HCT116 (cell line): ENCODE measurements at regions not wholly inside any gene's neighbourhood (a gene's known extent, or its start where the extent isn't known, plus 50 kb on each side); places are given as distances from the start of the nearest gene placed in this dataset.

Experiments
- ATAC-seq: fragments of 200-7000 bp; cut with Tn5 transposase; 2 replicates; pipeline ENCODE4 v1.9.1; 2020; ENCODE audit warnings: mild to moderate bottlenecking, moderate library complexity
- BruUV-seq: library from RNA; stranded (reverse); fragments of 400-500 nt; replicated peaks from 2 replicates; lab custom pipeline; 2021; lab: Mats Ljungman, UMichigan
- CTCF ChIA-PET: fragments of 300-600 bp; sonication (Branson Sonifier 250); formaldehyde crosslinking; loops from one replicate; lab custom pipeline; 2021; ENCODE audit warnings: antibody characterized with exemption; lab: Charles Lee
- POLR2A ChIA-PET: fragments of 300-600, 350-600 bp; sonication (Branson Sonifier 250); formaldehyde crosslinking; loops from one replicate; lab custom pipeline; 2021; ENCODE audit warnings: antibody characterized with exemption; lab: Charles Lee
- RAD21 ChIA-PET, 2 experiments: fragments of 300-600 bp; sonication (Branson Sonifier 250); formaldehyde crosslinking; loops; one replicate each; lab custom pipeline; 2023; ENCODE audit warnings: low total read pairs in 2 of 2; ENCODE audit not compliant: uncharacterized antibody in 2 of 2, unreplicated experiment in 2 of 2, low non-redundant PET in 1 of 2; lab: Charles Lee
- DNase-seq: peaks from one replicate; pipeline ENCODE4 v3.0.0-alpha.2; 2010; ENCODE audit warnings: low read depth, low spot score
- H2AFZ ChIP-seq: fragments of 200-600 bp; shearing (Covaris generic), sonication (generic); 2 replicates; pipeline ENCODE4 v1.6.1; 2017; ENCODE audit warnings: low read depth, mixed run types, mixed read lengths, antibody characterized with exemption, low read length; ENCODE audit not compliant: poor library complexity, severe bottlenecking
- H3K27ac ChIP-seq: 2 replicates; pipeline ENCODE4 v1.5.1; 2012; ENCODE audit warnings: low read depth, low read length
- H3K27me3 ChIP-seq: fragments of 200-600 bp; sonication (generic); 2 replicates; pipeline ENCODE4 v1.6.1; 2016; ENCODE audit warnings: mixed run types, low read length, mixed read lengths; ENCODE audit not compliant: insufficient read depth
- H3K36me3 ChIP-seq, 2 experiments: fragments of 200-500 bp in 1 of 2; fragments of 200-600 bp in 1 of 2; sonication (Bioruptor generic) in 1 of 2; sonication (generic) in 1 of 2; 2 replicates each; pipeline versions ENCODE4 v1.5.1 to v1.6.1; 2014 to 2016; ENCODE audit warnings: low read length in 2 of 2, inconsistent platforms in 1 of 2, mixed read lengths in 1 of 2, mixed run types in 1 of 2; ENCODE audit not compliant: insufficient read depth in 2 of 2, control insufficient read depth in 1 of 2
- H3K4me1 ChIP-seq, 2 experiments: fragments of 200-600 bp in 1 of 2; sonication (generic) in 1 of 2; 2 replicates each; pipeline versions ENCODE4 v1.5.1 to v1.6.1; 2012 to 2017; ENCODE audit warnings: low read length in 2 of 2, inconsistent platforms in 1 of 2, mild to moderate bottlenecking in 1 of 2, mixed read lengths in 1 of 2, mixed run types in 1 of 2, moderate library complexity in 1 of 2; ENCODE audit not compliant: insufficient read depth in 2 of 2, control insufficient read depth in 1 of 2
- H3K4me2 ChIP-seq: fragments of 200-600 bp; sonication (generic); 2 replicates; pipeline ENCODE4 v1.6.1; 2017; ENCODE audit warnings: mixed run types, low read length, mixed read lengths
- H3K4me3 ChIP-seq, 2 experiments: fragments of 200-600 bp in 1 of 2; sonication (generic) in 1 of 2; replicated peaks in 1 of 2; 2 replicates each; pipeline ENCODE4 v1.5.1; 2011 to 2016; ENCODE audit warnings: low read length in 2 of 2, control low read depth in 1 of 2, low read depth in 1 of 2, mild to moderate bottlenecking in 1 of 2, mixed read lengths in 1 of 2, mixed run types in 1 of 2
- H3K79me2 ChIP-seq: fragments of 200-600 bp; sonication (generic); 2 replicates; pipeline ENCODE4 v1.6.1; 2017; ENCODE audit warnings: mild to moderate bottlenecking, mixed run types, low read length, moderate library complexity, mixed read lengths; ENCODE audit not compliant: insufficient read depth
- H3K9ac ChIP-seq: fragments of 200-600 bp; sonication (generic); 2 replicates; pipeline ENCODE4 v1.6.1; 2016; ENCODE audit warnings: low read length, mixed read lengths
- H3K9me2 ChIP-seq: fragments of 200-600 bp; sonication (generic), shearing (Covaris generic); 2 replicates; pipeline ENCODE4 v1.6.1; 2017; ENCODE audit warnings: mixed run types, mild to moderate bottlenecking, moderate library complexity; ENCODE audit not compliant: insufficient read depth
- H3K9me3 ChIP-seq, 2 experiments: fragments of 200-500 bp in 1 of 2; fragments of 200-600 bp in 1 of 2; sonication (Bioruptor generic) in 1 of 2; sonication (generic) in 1 of 2; 2 replicates each; pipeline ENCODE4 v1.6.1; 2014 to 2017; ENCODE audit warnings: low read length in 2 of 2, mixed read lengths in 2 of 2, inconsistent platforms in 1 of 2, low read depth in 1 of 2, mild to moderate bottlenecking in 1 of 2, mixed run types in 1 of 2, moderate library complexity in 1 of 2; ENCODE audit not compliant: control insufficient read depth in 1 of 2, insufficient read depth in 1 of 2
- H4K20me1 ChIP-seq: fragments of 200-600 bp; sonication (generic), shearing (Covaris generic); 2 replicates; pipeline ENCODE4 v1.6.1; 2017; ENCODE audit warnings: mixed run types, mild to moderate bottlenecking, moderate library complexity; ENCODE audit not compliant: insufficient read depth
- FOSL1 ChIP-seq: IDR thresholded peaks from 2 replicates; pipeline ENCODE4 v1.6.1; 2012; ENCODE audit warnings: low read depth
- POLR2AphosphoS5 ChIP-seq: IDR thresholded peaks from 2 replicates; pipeline ENCODE4 v1.6.1; 2011; ENCODE audit warnings: mild to moderate bottlenecking, low read depth, low read length, moderate library complexity
- RAD21 ChIP-seq: IDR thresholded peaks from 2 replicates; pipeline ENCODE4 v1.6.1; 2012; ENCODE audit warnings: low read depth, mild to moderate bottlenecking
- SRF ChIP-seq: IDR thresholded peaks from 2 replicates; pipeline ENCODE4 v1.6.1; 2012; ENCODE audit warnings: low read depth
- intact Hi-C: fragments of 100-400 bp; cut with micrococcal nuclease; formaldehyde crosslinking; loops from 2 replicates; pipeline ENCODE4 v1.10.0; 2022
- TF ChIP-seq, protein P1 (sequence below): IDR thresholded peaks from 2 replicates; pipeline ENCODE4 v1.6.1; 2012
- TF ChIP-seq, protein P2 (sequence below), 3 experiments: fragments of 200-600 bp in 1 of 3; sonication (generic) in 1 of 3; IDR thresholded peaks in 2 of 3; conservative IDR thresholded peaks in 1 of 3; 2 replicates each; pipeline ENCODE4 v1.5.1; 2012 to 2017; ENCODE audit warnings: low read depth in 2 of 3, low read length in 2 of 3, antibody characterized with exemption in 1 of 3, borderline replicate concordance in 1 of 3, control low read depth in 1 of 3, mild to moderate bottlenecking in 1 of 3, mixed read lengths in 1 of 3, mixed run types in 1 of 3, moderate library complexity in 1 of 3; ENCODE audit not compliant: insufficient read depth in 1 of 3

DNA sequence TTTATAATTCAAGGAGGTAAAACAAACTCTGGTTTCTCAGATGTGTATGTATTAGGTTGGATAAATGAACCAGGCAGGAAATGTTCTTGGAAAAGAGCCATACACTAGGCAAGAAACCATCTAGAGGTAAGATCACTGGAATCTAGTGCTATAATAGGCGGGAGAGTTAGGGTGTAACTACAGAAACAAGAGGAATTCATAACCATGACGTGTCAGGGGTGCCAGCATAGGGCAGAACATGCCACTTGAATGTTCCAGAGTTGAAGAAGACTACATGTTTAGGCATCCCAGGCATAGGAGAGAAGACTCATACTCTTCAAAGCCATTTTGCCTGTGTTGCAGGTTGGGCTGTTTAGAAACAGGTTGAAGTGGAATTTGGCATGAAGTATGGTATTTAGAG is 198.7 kb downstream of the CCNG2 start:
- ChIA-PET RAD21 (no interaction called here), POLR2A (no interaction called here), CTCF (interaction anchor here (1.2 kb wide), 1 partner anchor 33 kb away, joined by 3 read pairs; no protein-coding TSS in a partner anchor)
- no peak overlapping the region for H3K27ac ChIP-seq
- H3K9me2 ChIP-seq = no peaks in the 10 kb centered on the region
- no peak for TF ChIP-seq SRF
- no peak for TF ChIP-seq POLR2AphosphoS5
- TF ChIP-seq, protein P1, sequence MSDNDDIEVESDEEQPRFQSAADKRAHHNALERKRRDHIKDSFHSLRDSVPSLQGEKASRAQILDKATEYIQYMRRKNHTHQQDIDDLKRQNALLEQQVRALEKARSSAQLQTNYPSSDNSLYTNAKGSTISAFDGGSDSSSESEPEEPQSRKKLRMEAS = no peak
- TF ChIP-seq, protein P2, sequence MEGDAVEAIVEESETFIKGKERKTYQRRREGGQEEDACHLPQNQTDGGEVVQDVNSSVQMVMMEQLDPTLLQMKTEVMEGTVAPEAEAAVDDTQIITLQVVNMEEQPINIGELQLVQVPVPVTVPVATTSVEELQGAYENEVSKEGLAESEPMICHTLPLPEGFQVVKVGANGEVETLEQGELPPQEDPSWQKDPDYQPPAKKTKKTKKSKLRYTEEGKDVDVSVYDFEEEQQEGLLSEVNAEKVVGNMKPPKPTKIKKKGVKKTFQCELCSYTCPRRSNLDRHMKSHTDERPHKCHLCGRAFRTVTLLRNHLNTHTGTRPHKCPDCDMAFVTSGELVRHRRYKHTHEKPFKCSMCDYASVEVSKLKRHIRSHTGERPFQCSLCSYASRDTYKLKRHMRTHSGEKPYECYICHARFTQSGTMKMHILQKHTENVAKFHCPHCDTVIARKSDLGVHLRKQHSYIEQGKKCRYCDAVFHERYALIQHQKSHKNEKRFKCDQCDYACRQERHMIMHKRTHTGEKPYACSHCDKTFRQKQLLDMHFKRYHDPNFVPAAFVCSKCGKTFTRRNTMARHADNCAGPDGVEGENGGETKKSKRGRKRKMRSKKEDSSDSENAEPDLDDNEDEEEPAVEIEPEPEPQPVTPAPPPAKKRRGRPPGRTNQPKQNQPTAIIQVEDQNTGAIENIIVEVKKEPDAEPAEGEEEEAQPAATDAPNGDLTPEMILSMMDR (IDR thresholded peaks at IDR 0.05 in 2 of 3, conservative IDR thresholded peaks at IDR 0.05 in 1 of 3; ENCODE audit: borderline replicate concordance in 1 of 3, insufficient read depth in 1 of 3, low read depth in 2 of 3, low read length in 2 of 3) = no peak
- TF ChIP-seq FOSL1 = no peak
- TF ChIP-seq RAD21 = no peak
- intact Hi-C loops = no loop called here
- H3K9me3 ChIP-seq = no peaks in the 10 kb centered on the region
- H3K79me2 ChIP-seq = no peaks in the 10 kb centered on the region
- no peak overlapping the region for H3K9ac ChIP-seq
- H3K4me3 ChIP-seq = no peak overlapping the region
- H3K27me3 ChIP-seq = 0 out of 2 replicates have a peak, but pooled peaks cover 13% of the 10 kb centered on the region
- no TSS peak for BruUV-seq
- no peak overlapping the region for H2AFZ ChIP-seq
- no peak overlapping the region for H3K4me2 ChIP-seq
- H4K20me1 ChIP-seq = no peaks in the 10 kb centered on the region
- DNase-seq (no peak), ATAC-seq (no peak)
- no peaks in the 10 kb centered on the region for H3K4me1 ChIP-seq
- no peaks in the 10 kb centered on the region for H3K36me3 ChIP-seq
